Tibial nerve (tissue), 4 donors: ENCODE measurements at regions not wholly inside any gene's neighbourhood (a gene's known extent, or its start where the extent isn't known, plus 50 kb on each side); places are given as distances from the start of the nearest gene placed in this dataset.

Source experiments
- DNase-seq, 2 donors: peaks; one replicate each; pipeline ENCODE4 v3.0.0-alpha.2; 2019; ENCODE audit warnings: low spot score in 2 of 2
- H3K27ac ChIP-seq, 4 donors: fragments of 200-600 bp; sonication (generic) in 3 of 4; one replicate each; pipeline ENCODE4 v1.5.1; 2017 to 2019; ENCODE audit warnings: mild to moderate bottlenecking in 1 of 4
- H3K27me3 ChIP-seq, 2 donors: fragments of 200-600 bp; sonication (generic) in 1 of 2; one replicate each; pipeline versions ENCODE4 v1.5.1 to v1.6.0; 2017 to 2019
- H3K36me3 ChIP-seq, 3 donors: fragments of 200-600 bp; sonication (generic); one replicate each; pipeline ENCODE4 v1.5.1; 2018 to 2019
- H3K4me1 ChIP-seq, 4 donors: fragments of 200-600 bp; sonication (generic) in 3 of 4; one replicate each; pipeline ENCODE4 v1.5.1; 2017 to 2019
- H3K4me3 ChIP-seq, 4 donors: fragments of 200-600 bp; sonication (generic) in 3 of 4; one replicate each; pipeline ENCODE4 v1.5.1; 2017 to 2019; ENCODE audit warnings: mild to moderate bottlenecking in 1 of 4, moderate library complexity in 1 of 4
- H3K9me3 ChIP-seq, 4 donors: fragments of 200-600 bp; sonication (generic) in 3 of 4; one replicate each; pipeline ENCODE4 v1.5.1; 2017 to 2019
- CTCF ChIP-seq, 5 experiments: fragments of 200-600 bp in 3 of 5; fragments of 450-650 bp in 2 of 5; sonication (generic) in 3 of 5; IDR thresholded peaks; one replicate each; pipeline ENCODE4 v1.5.1; 2016 to 2019; ENCODE audit warnings: antibody characterized with exemption in 5 of 5, mild to moderate bottlenecking in 3 of 5, moderate library complexity in 2 of 5
- EP300 ChIP-seq, 2 donors: sonication (generic); formaldehyde crosslinking; IDR thresholded peaks; one replicate each; pipeline ENCODE4 v1.6.1; 2017; ENCODE audit warnings: antibody characterized with exemption in 2 of 2, mild to moderate bottlenecking in 1 of 2
- POLR2A ChIP-seq, 2 donors: fragments of 450-650 bp; IDR thresholded peaks; one replicate each; pipeline ENCODE4 v1.6.1; 2017; ENCODE audit warnings: antibody characterized with exemption in 2 of 2, mild to moderate bottlenecking in 2 of 2, moderate library complexity in 2 of 2
- WGBS, 2 donors: methylation state at CpG; one replicate each; pipeline ENCODE4 v1.1.5; 2018; 5-methylcytosine and 5-hydroxymethylcytosine counted together

GRCh38 chr13:108463340-108463739, 166.1 kb upstream of the MYO16 start:
- Histone ChIP-seq H3K36me3 (no peaks in the 10 kb centered on the region), H3K4me3 (no peak overlapping the region), H3K27ac (peak overlapping the region in 1 of 4 donors; percentile 16), H3K27me3 (no peaks in the 10 kb centered on the region), H3K4me1 (peaks cover 0 to 8% (median 0%) of the 10 kb centered on the region in 4 donors), H3K9me3 (no peaks in the 10 kb centered on the region)
- no peak for DNase-seq
- WGBS, 2 donors, result 15 to 26% methylated on average over 3 of the region's 3 CpGs
- TF ChIP-seq CTCF (IDR thresholded peaks at IDR 0.05), result no peak
- TF ChIP-seq EP300 (IDR thresholded peaks at IDR 0.05), result no peak
- no peak for TF ChIP-seq POLR2A (IDR thresholded peaks at IDR 0.05)

GRCh38 chr13:108470921-108471320, 158.5 kb upstream of the MYO16 start:
- H3K27ac ChIP-seq, result no peak overlapping the region
- no peaks in the 10 kb centered on the region for H3K27me3 ChIP-seq
- no peak for DNase-seq
- no peak for TF ChIP-seq POLR2A (IDR thresholded peaks at IDR 0.05)
- TF ChIP-seq CTCF (IDR thresholded peaks at IDR 0.05), result no peak
- no peak for TF ChIP-seq EP300 (IDR thresholded peaks at IDR 0.05)
- H3K4me1 ChIP-seq, result no peaks in the 10 kb centered on the region
- H3K36me3 ChIP-seq, result no peaks in the 10 kb centered on the region
- 74 to 75% methylated on average over 5 of the region's 5 CpGs for WGBS, 2 donors
- H3K4me3 ChIP-seq, result no peak overlapping the region
- no peaks in the 10 kb centered on the region for H3K9me3 ChIP-seq

GRCh38 chr13:108475181-108475580, 154.2 kb upstream of the MYO16 start:
- Histone ChIP-seq H3K4me1 (no peaks in the 10 kb centered on the region), H3K9me3 (no peaks in the 10 kb centered on the region), H3K4me3 (no peak overlapping the region), H3K27me3 (no peaks in the 10 kb centered on the region), H3K27ac (no peak overlapping the region), H3K36me3 (no peaks in the 10 kb centered on the region)
- TF ChIP-seq POLR2A (IDR thresholded peaks at IDR 0.05) (no peak), EP300 (IDR thresholded peaks at IDR 0.05) (no peak), CTCF (IDR thresholded peaks at IDR 0.05) (no peak)
- 81 to 83% methylated on average over 2 of the region's 2 CpGs for WGBS, 2 donors
- DNase-seq, result no peak

GRCh38 chr13:108477376-108477775, 152.0 kb upstream of the MYO16 start:
- WGBS, 2 donors, result 23 to 35% methylated on average over 4 of the region's 4 CpGs
- no peak overlapping the region for H3K27ac ChIP-seq
- no peaks in the 10 kb centered on the region for H3K9me3 ChIP-seq

GRCh38 chr13:108478179-108478578, 151.2 kb upstream of the MYO16 start:
- no peak overlapping the region for H3K4me3 ChIP-seq
- H3K27ac ChIP-seq, result no peak overlapping the region
- H3K4me1 ChIP-seq, result no peaks in the 10 kb centered on the region
- H3K9me3 ChIP-seq, result no peaks in the 10 kb centered on the region
- WGBS, 2 donors, result 96 to 100% methylated on average over 1 of the region's 1 CpG
- H3K36me3 ChIP-seq, result no peaks in the 10 kb centered on the region
- TF ChIP-seq EP300 (IDR thresholded peaks at IDR 0.05), result no peak
- no peak for TF ChIP-seq CTCF (IDR thresholded peaks at IDR 0.05)
- no peak for TF ChIP-seq POLR2A (IDR thresholded peaks at IDR 0.05)
- DNase-seq, result no peak
- no peaks in the 10 kb centered on the region for H3K27me3 ChIP-seq

More at GRCh38 chr13:108477376-108477775, 152.0 kb upstream of the MYO16 start:
- Histone ChIP-seq H3K4me3 (no peak overlapping the region), H3K27me3 (no peaks in the 10 kb centered on the region), H3K4me1 (no peaks in the 10 kb centered on the region), H3K36me3 (no peaks in the 10 kb centered on the region)
- TF ChIP-seq CTCF (IDR thresholded peaks at IDR 0.05) (no peak), POLR2A (IDR thresholded peaks at IDR 0.05) (no peak), EP300 (IDR thresholded peaks at IDR 0.05) (no peak)
- DNase-seq, result no peak
